GM21528 (cell line): ENCODE measurements at regions not wholly inside any gene's neighbourhood (a gene's known extent, or its start where the extent isn't known, plus 50 kb on each side); places are given as distances from the start of the nearest gene placed in this dataset.
"Not testable (repeated sequence)": the region's sequence is repeated elsewhere in the genome, so short reads cannot be mapped to it uniquely, and the experiment has no call there.

Source experiments
- ATAC-seq: cut with Tn5 transposase; IDR thresholded peaks from one replicate; pipeline ENCODE4 v1.9.1; 2021; ENCODE audit warnings: mild to moderate bottlenecking, moderate library complexity; ENCODE audit not compliant: unreplicated experiment, low FRiP score

- ATAC-seq, result no peak
Measured at GRCh38 chr10:78437998-78438906, 404.6 kb downstream of the RPS24 start.

- no peak for ATAC-seq
Measured at GRCh38 chr10:78438907-78439809, 405.5 kb downstream of the RPS24 start.

GRCh38 chr10:78441010-78441409 is 407.3 kb downstream of the RPS24 start:
- ATAC-seq, result no peak

- ATAC-seq, result no peak
Measured at GRCh38 chr10:78441694-78442093, 408.0 kb downstream of the RPS24 start.

- no peak for ATAC-seq
Measured at GRCh38 chr10:78442836-78443550, 409.3 kb downstream of the RPS24 start.

- ATAC-seq, result no peak
Measured at GRCh38 chr10:78443900-78444571, 410.4 kb downstream of the RPS24 start.

GRCh38 chr10:78444741-78445140 is 411.1 kb downstream of the RPS24 start:
- not testable (repeated sequence) for ATAC-seq

GRCh38 chr10:78445308-78445707 is 411.6 kb downstream of the RPS24 start:
- no peak for ATAC-seq

- no peak for ATAC-seq
Measured at GRCh38 chr10:78448470-78448869, 414.8 kb downstream of the RPS24 start.

- ATAC-seq, result no peak
Measured at GRCh38 chr10:78448994-78449418, 415.3 kb downstream of the RPS24 start.

- ATAC-seq, result no peak
Measured at GRCh38 chr10:78449554-78449953, 415.9 kb downstream of the RPS24 start.

- no peak for ATAC-seq
Measured at GRCh38 chr10:78450239-78450638, 416.6 kb downstream of the RPS24 start.

- ATAC-seq, result no peak
Measured at GRCh38 chr10:78450807-78451485, 417.3 kb downstream of the RPS24 start.

- ATAC-seq, result no peak
Measured at GRCh38 chr10:78451592-78451991, 417.9 kb downstream of the RPS24 start.

GRCh38 chr10:78454123-78454645 is 420.5 kb downstream of the RPS24 start:
- ATAC-seq, result no peak

GRCh38 chr10:78455236-78455635 is 421.6 kb downstream of the RPS24 start:
- ATAC-seq, result no peak

GRCh38 chr10:78455811-78456210 is 422.1 kb downstream of the RPS24 start:
- ATAC-seq, result no peak

GRCh38 chr10:78456649-78457400 is 423.2 kb downstream of the RPS24 start:
- no peak for ATAC-seq
